Kidney epithelial cell (primary cell): ENCODE measurements at regions not wholly inside any gene's neighbourhood (a gene's known extent, or its start where the extent isn't known, plus 50 kb on each side); places are given as distances from the start of the nearest gene placed in this dataset.

ENCODE experiments used
- DNase-seq: peaks from one replicate; pipeline ENCODE4 v3.0.0-alpha.2; 2010; ENCODE audit warnings: low read depth
- H3K27me3 ChIP-seq: 2 replicates; pipeline ENCODE4 v1.6.0; 2011; ENCODE audit warnings: low read length; ENCODE audit not compliant: control insufficient read depth, insufficient read depth
- H3K36me3 ChIP-seq: 2 replicates; pipeline ENCODE4 v1.5.1; 2011; ENCODE audit warnings: low read length; ENCODE audit not compliant: control insufficient read depth, insufficient read depth
- H3K4me3 ChIP-seq: 2 replicates; pipeline ENCODE4 v1.5.1; 2011; ENCODE audit warnings: low read depth, mild to moderate bottlenecking, control low read depth, low read length
- TF ChIP-seq, protein P1 (sequence below): IDR thresholded peaks from 2 replicates; pipeline ENCODE4 v1.5.1; 2011; ENCODE audit warnings: mild to moderate bottlenecking, moderate library complexity, low read length, control low read depth, inconsistent platforms; ENCODE audit not compliant: insufficient read depth, poor library complexity, severe bottlenecking

DNA sequence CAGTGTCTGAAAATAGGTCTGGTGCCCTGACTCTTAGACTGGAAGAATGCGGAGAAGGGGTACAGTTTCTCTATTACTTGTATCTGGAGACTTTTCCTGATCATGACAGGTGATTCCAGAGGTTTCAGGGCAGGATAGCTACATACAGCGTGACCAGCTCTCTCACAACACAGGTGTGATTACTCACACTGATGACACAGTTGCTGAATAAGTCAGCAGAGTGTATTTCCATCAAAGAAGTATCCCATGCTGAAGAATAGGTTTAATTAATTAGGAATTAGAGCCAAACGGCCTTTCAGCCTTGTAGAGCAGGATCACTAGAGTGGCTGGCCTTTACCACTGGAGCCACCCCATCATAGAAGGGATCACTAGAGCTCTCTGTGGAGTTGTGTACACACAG, 298.6 kb downstream of the LMX1A start:
- Histone ChIP-seq H3K4me3 (no peak overlapping the region), H3K36me3 (no peaks in the 10 kb centered on the region), H3K27me3 (no peaks in the 10 kb centered on the region)
- TF ChIP-seq, protein P1, sequence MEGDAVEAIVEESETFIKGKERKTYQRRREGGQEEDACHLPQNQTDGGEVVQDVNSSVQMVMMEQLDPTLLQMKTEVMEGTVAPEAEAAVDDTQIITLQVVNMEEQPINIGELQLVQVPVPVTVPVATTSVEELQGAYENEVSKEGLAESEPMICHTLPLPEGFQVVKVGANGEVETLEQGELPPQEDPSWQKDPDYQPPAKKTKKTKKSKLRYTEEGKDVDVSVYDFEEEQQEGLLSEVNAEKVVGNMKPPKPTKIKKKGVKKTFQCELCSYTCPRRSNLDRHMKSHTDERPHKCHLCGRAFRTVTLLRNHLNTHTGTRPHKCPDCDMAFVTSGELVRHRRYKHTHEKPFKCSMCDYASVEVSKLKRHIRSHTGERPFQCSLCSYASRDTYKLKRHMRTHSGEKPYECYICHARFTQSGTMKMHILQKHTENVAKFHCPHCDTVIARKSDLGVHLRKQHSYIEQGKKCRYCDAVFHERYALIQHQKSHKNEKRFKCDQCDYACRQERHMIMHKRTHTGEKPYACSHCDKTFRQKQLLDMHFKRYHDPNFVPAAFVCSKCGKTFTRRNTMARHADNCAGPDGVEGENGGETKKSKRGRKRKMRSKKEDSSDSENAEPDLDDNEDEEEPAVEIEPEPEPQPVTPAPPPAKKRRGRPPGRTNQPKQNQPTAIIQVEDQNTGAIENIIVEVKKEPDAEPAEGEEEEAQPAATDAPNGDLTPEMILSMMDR, result no peak
- DNase-seq, result no peak

DNA sequence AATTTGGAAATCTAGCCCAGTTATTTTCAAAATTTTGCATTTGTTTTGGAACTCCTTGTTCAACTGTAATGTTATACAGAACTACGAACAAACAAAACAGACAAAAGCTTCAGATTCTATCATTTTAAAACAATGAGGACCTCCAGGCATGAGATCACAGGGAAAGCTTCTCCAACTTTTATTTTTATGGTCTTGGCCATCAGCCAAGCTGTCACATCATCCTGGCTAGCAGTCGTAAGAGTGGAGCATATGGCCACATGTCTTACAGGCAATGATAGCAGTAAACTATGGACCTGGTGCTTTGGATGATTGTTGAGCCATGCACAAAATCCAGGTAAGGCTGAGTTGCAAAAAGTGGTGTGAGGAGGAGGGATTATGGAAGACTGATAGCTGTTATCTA, 299.6 kb downstream of the LMX1A start:
- Histone ChIP-seq H3K27me3 (no peaks in the 10 kb centered on the region), H3K4me3 (no peak overlapping the region), H3K36me3 (no peaks in the 10 kb centered on the region)
- TF ChIP-seq, protein P1, result no peak
- DNase-seq, result no peak

DNA sequence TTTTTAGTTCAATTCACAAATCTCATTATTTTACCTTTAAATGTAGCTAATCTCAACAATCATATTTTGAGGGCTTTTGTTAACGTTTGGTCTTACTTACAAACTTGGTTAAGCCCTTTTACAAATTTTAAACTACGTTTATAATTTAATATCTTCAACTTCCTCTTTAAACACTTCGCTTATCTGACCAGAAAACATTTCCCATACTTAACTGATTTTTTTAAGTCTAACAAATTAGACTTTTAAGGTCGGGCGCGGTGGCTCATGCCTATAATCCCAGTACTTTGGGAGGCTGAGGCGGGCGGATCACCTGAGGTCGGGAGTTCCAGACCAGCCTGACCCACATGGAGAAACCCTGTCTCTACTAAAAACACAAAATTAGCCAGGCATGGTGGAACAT, 300.9 kb downstream of the LMX1A start:
- Histone ChIP-seq H3K27me3 (no peaks in the 10 kb centered on the region), H3K36me3 (no peaks in the 10 kb centered on the region), H3K4me3 (no peak overlapping the region)
- DNase-seq, result no peak
- TF ChIP-seq, protein P1, result no peak

DNA sequence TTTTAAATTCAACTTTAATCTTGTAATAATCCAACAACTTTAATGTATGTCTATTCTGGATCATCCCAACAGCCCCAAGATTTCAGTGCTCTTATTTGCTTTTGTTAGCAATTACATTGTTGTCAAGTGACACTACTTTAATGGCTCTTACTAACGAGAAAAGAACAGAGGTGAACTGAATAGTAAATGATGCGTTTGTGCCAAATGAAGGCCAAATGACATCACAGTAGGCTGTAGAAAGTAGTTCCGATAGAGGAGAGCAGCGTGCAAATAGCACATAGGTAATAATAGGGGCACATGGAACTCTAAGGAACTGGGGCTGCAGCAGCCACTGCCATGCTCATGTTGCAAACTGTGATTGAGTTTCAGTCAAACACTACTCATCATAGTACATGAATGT, 301.9 kb downstream of the LMX1A start:
- Histone ChIP-seq H3K27me3 (no peaks in the 10 kb centered on the region), H3K36me3 (no peaks in the 10 kb centered on the region), H3K4me3 (no peak overlapping the region)
- TF ChIP-seq, protein P1, result no peak
- no peak for DNase-seq

DNA sequence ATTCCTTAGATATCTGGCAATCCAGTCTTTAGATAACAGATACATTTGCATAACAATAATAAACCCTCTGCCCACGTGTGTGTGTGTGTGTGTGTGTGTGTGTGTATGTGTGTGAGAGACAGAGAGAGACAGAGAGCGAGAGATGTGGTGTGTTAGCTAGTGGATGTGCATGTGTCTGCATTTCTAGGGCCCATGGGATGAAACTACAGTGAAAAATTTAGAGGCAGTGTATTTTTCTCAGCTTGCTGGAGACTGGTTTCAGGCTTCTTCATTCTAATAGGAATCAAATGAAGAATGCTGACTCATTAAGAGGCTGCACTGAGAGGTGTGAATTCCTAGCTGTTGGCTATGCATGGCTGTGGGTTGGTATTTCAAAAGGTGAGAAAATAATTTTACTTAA, 303.2 kb downstream of the LMX1A start:
- no peak overlapping the region for H3K4me3 ChIP-seq
- H3K36me3 ChIP-seq, result no peaks in the 10 kb centered on the region
- no peaks in the 10 kb centered on the region for H3K27me3 ChIP-seq
- TF ChIP-seq, protein P1, result no peak
- DNase-seq, result no peak

DNA sequence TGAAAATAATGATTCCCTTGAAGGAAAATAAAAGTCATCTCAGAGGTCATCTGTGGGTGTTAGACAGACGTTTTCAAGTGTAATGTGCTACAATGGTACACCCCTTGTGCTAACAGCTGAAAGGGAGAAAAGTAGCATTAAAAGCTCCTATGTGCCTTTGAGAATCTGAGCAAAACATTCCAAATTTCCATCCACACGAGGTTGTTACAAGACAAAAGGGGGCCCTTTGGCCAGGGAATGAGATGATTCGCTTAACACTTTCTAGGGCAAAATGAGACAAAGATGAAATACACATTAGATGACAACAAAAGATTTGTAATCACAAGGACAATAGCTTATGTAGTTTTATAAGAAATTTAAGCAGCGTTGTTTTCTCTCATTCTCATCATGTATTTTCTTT, 303.6 kb downstream of the LMX1A start:
- no peaks in the 10 kb centered on the region for H3K36me3 ChIP-seq
- DNase-seq, result no peak
- no peak overlapping the region for H3K4me3 ChIP-seq
- no peaks in the 10 kb centered on the region for H3K27me3 ChIP-seq
- TF ChIP-seq, protein P1, result no peak
